HUDEP-2 (cell line): ENCODE measurements at regions not wholly inside any gene's neighbourhood (a gene's known extent, or its start where the extent isn't known, plus 50 kb on each side); places are given as distances from the start of the nearest gene placed in this dataset.
A peak's percentile ranks its signal among the peaks of the same experiment; 100 is the strongest.
"Not testable (repeated sequence)": the region's sequence is repeated elsewhere in the genome, so short reads cannot be mapped to it uniquely, and the experiment has no call there.

ENCODE experiments used
- DNase-seq, 76 experiments: peaks; one replicate each; lab custom pipeline; 2025; ENCODE audit not compliant: unreplicated experiment in 76 of 76; lab: John Stamatoyannopoulos, UW

- DNase-seq, result not testable (repeated sequence)
Observed at GRCh38 chr1:120544434-120544833, 129.6 kb downstream of the NBPF8 start.

GRCh38 chr1:120550335-120550734 is 135.5 kb downstream of the NBPF8 start:
- not testable (repeated sequence) for DNase-seq

- not testable (repeated sequence) for DNase-seq
Observed at GRCh38 chr1:120552190-120552589, 137.4 kb downstream of the NBPF8 start.

- not testable (repeated sequence) for DNase-seq
Observed at GRCh38 chr1:120557605-120558302, 142.9 kb downstream of the NBPF8 start.

GRCh38 chr1:120558303-120559060 is 143.6 kb downstream of the NBPF8 start:
- peak in 8 of 76 experiments; percentile 1 to 27 (median 10) for DNase-seq

- DNase-seq, result not testable (repeated sequence)
Observed at GRCh38 chr1:120561767-120562166, 146.9 kb downstream of the NBPF8 start.

- DNase-seq, result not testable (repeated sequence)
Observed at GRCh38 chr1:120565396-120565795, 150.6 kb downstream of the NBPF8 start.

- not testable (repeated sequence) for DNase-seq
Observed at GRCh38 chr1:120567620-120568019, 152.8 kb downstream of the NBPF8 start.

GRCh38 chr1:120575201-120575600 is 148.5 kb upstream of the NBPF26 start:
- DNase-seq, result not testable (repeated sequence)

GRCh38 chr1:120582135-120582534 is 141.6 kb upstream of the NBPF26 start:
- DNase-seq, result not testable (repeated sequence)

GRCh38 chr1:120586053-120586452 is 137.7 kb upstream of the NBPF26 start:
- DNase-seq, result not testable (repeated sequence)

GRCh38 chr1:120588811-120589210 is 134.9 kb upstream of the NBPF26 start:
- not testable (repeated sequence) for DNase-seq

- DNase-seq, result not testable (repeated sequence)
Observed at GRCh38 chr1:120591774-120592173, 132.0 kb upstream of the NBPF26 start.

GRCh38 chr1:120592943-120593342 is 130.8 kb upstream of the NBPF26 start:
- DNase-seq, result not testable (repeated sequence)

GRCh38 chr1:120593648-120594047 is 130.1 kb upstream of the NBPF26 start:
- not testable (repeated sequence) for DNase-seq

- not testable (repeated sequence) for DNase-seq
Observed at GRCh38 chr1:120598331-120598951, 125.3 kb upstream of the NBPF26 start.

GRCh38 chr1:120599511-120599910 is 124.2 kb upstream of the NBPF26 start:
- not testable (repeated sequence) for DNase-seq

GRCh38 chr1:120600442-120601041 is 123.2 kb upstream of the NBPF26 start:
- not testable (repeated sequence) for DNase-seq

- DNase-seq, result not testable (repeated sequence)
Observed at GRCh38 chr1:120607882-120608281, 115.9 kb upstream of the NBPF26 start.

GRCh38 chr1:120608314-120609014 is 115.3 kb upstream of the NBPF26 start:
- DNase-seq, result not testable (repeated sequence)
